Neural cell (in vitro differentiated cells): ENCODE measurements at regions not wholly inside any gene's neighbourhood (a gene's known extent, or its start where the extent isn't known, plus 50 kb on each side); places are given as distances from the start of the nearest gene placed in this dataset.

Source experiments
- H2AFZ ChIP-seq: fragments of 200-600, 300-800 bp; sonication (generic), shearing (Covaris generic); 2 replicates; pipeline ENCODE4 v1.6.0; 2014; ENCODE audit warnings: low read depth, mild to moderate bottlenecking, antibody characterized with exemption, low read length, moderate library complexity
- H3F3A ChIP-seq: fragments of 200-600 bp; shearing (Covaris generic); 2 replicates; pipeline ENCODE4 v1.6.1; 2016; ENCODE audit warnings: mild to moderate bottlenecking, moderate library complexity, mixed read lengths, antibody characterized with exemption, low read length; ENCODE audit not compliant: insufficient read depth, poor library complexity, severe bottlenecking
- H3K27ac ChIP-seq: fragments of 200-600, 300-800 bp; sonication (generic), shearing (Covaris generic); 2 replicates; pipeline ENCODE4 v1.5.1; 2014; ENCODE audit warnings: mild to moderate bottlenecking, low read length, moderate library complexity
- H3K27me3 ChIP-seq: fragments of 300-800, 200-600 bp; sonication (generic), shearing (Covaris generic); 2 replicates; pipeline ENCODE4 v1.6.0; 2014; ENCODE audit warnings: mild to moderate bottlenecking, low read depth, low read length, moderate library complexity; ENCODE audit not compliant: insufficient read depth
- H3K36me3 ChIP-seq: fragments of 300-800, 200-600 bp; sonication (generic), shearing (Covaris generic); 2 replicates; pipeline ENCODE4 v1.5.1; 2014; ENCODE audit warnings: mild to moderate bottlenecking, antibody characterized with exemption, low read length, moderate library complexity; ENCODE audit not compliant: insufficient read depth
- H3K4me2 ChIP-seq: fragments of 300-800, 200-600 bp; sonication (generic), shearing (Covaris generic); 2 replicates; pipeline ENCODE4 v1.6.0; 2014; ENCODE audit warnings: mild to moderate bottlenecking, low read length
- H3K4me3 ChIP-seq: fragments of 300-800, 200-600 bp; sonication (generic), shearing (Covaris generic); 2 replicates; pipeline ENCODE4 v1.5.1; 2014; ENCODE audit warnings: mild to moderate bottlenecking, low read length, moderate library complexity
- H3K79me2 ChIP-seq: fragments of 200-600 bp; shearing (Covaris generic); replicated peaks from 2 replicates; pipeline ENCODE4 v1.6.0; 2014; ENCODE audit warnings: mild to moderate bottlenecking, low read length, moderate library complexity; ENCODE audit not compliant: insufficient read depth
- H3K9ac ChIP-seq: fragments of 300-800, 200-600 bp; sonication (generic), shearing (Covaris generic); 2 replicates; pipeline ENCODE4 v1.6.1; 2016; ENCODE audit warnings: mild to moderate bottlenecking, low read length, mixed read lengths
- H3K9me2 ChIP-seq: fragments of 200-600 bp; shearing (Covaris generic); 2 replicates; pipeline ENCODE4 v1.6.1; 2016; ENCODE audit warnings: mild to moderate bottlenecking, low read length, mixed read lengths; ENCODE audit not compliant: insufficient read depth
- H3K9me3 ChIP-seq: fragments of 200-600, 300-800 bp; sonication (generic), shearing (Covaris generic); 2 replicates; pipeline ENCODE4 v1.6.1; 2016; ENCODE audit warnings: mild to moderate bottlenecking, mixed run types, low read length, moderate library complexity, mixed read lengths
- H4K20me1 ChIP-seq: fragments of 200-600 bp; shearing (Covaris generic); 2 replicates; pipeline ENCODE4 v1.6.1; 2016; ENCODE audit warnings: mild to moderate bottlenecking, mixed run types; ENCODE audit not compliant: insufficient read depth
- EP300 ChIP-seq: fragments of 450-650 bp; conservative IDR thresholded peaks from 2 replicates; pipeline ENCODE4 v1.6.1; 2014; ENCODE audit warnings: antibody characterized with exemption, mild to moderate bottlenecking, moderate library complexity; ENCODE audit not compliant: poor library complexity, severe bottlenecking
- EZH2 ChIP-seq: fragments of 200-600, 300-800 bp; shearing (Covaris generic), sonication (generic); IDR thresholded peaks from 2 replicates; pipeline ENCODE4 v1.6.1; 2014; ENCODE audit warnings: antibody characterized with exemption, low read length, borderline replicate concordance, mild to moderate bottlenecking; ENCODE audit not compliant: insufficient read depth, poor library complexity, severe bottlenecking
- MXI1 ChIP-seq: fragments of 450-650 bp; conservative IDR thresholded peaks from 2 replicates; pipeline ENCODE4 v1.6.1; 2014; ENCODE audit warnings: antibody characterized with exemption, mild to moderate bottlenecking; ENCODE audit not compliant: poor library complexity, severe bottlenecking
- POLR2AphosphoS5 ChIP-seq: IDR thresholded peaks from 2 replicates; pipeline ENCODE4 v1.6.1; 2012
- RAD21 ChIP-seq: fragments of 450-650 bp; conservative IDR thresholded peaks from 2 replicates; pipeline ENCODE4 v1.6.1; 2014; ENCODE audit warnings: antibody characterized with exemption, mild to moderate bottlenecking, moderate library complexity
- SMC3 ChIP-seq: fragments of 450-650 bp; conservative IDR thresholded peaks from 2 replicates; pipeline ENCODE4 v1.6.1; 2014; ENCODE audit warnings: antibody characterized with exemption, mild to moderate bottlenecking, moderate library complexity; ENCODE audit not compliant: poor library complexity
- TAF1 ChIP-seq: IDR thresholded peaks from 2 replicates; pipeline ENCODE4 v1.6.1; 2012; ENCODE audit warnings: low read depth
- TF ChIP-seq, protein P1 (sequence below): IDR thresholded peaks from 2 replicates; pipeline ENCODE4 v1.6.1; 2012; ENCODE audit warnings: borderline replicate concordance
- TF ChIP-seq, protein P2 (sequence below): fragments of 450-650 bp; IDR thresholded peaks from 2 replicates; pipeline ENCODE4 v1.5.1; 2014; ENCODE audit warnings: antibody characterized with exemption, mild to moderate bottlenecking, moderate library complexity; ENCODE audit not compliant: poor library complexity, severe bottlenecking

DNA sequence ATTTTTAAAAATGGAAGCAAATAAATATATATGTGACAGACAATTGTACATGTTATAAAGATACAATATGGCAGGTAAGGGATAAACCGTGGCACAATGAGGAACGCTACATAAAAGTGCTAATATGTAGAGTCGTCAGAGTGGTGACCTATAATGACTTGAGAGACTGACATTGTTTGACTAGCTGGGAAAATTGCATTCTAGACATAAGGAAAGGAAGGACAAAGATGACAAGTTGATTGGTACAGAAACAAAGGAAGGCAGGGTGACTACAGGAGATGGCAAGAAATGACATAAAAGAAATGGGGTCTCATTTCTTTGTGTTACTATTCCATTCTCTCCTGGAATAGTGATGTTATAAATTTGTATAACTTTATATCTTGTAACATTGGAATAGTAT, 420.4 kb downstream of the DSC3 start:
- H3K36me3 ChIP-seq = no peaks in the 10 kb centered on the region
- H2AFZ ChIP-seq = no peak overlapping the region

DNA sequence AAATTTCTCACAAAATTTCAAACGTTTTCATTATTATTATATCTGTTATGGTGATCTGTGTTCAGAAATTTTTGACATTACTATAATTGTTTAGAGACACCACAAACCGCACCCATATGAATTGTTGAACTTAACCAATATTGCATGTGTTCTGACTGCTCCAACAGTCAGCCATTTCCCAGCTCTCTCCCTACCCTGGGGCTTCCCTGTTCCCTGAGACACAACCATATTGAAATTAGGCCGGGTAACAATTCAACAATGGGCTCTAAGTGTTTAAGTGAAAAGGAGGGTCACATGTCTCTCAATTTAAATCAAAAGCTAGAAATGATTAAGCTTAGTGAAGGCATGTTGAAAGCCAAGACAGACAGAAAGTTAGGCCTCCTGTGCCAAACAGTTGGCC, 424.0 kb downstream of the DSC3 start:
- no peak for TF ChIP-seq EZH2
- TF ChIP-seq SMC3 = no peak
- TF ChIP-seq RAD21 = no peak
- no peak for TF ChIP-seq POLR2AphosphoS5
- TF ChIP-seq, protein P1, sequence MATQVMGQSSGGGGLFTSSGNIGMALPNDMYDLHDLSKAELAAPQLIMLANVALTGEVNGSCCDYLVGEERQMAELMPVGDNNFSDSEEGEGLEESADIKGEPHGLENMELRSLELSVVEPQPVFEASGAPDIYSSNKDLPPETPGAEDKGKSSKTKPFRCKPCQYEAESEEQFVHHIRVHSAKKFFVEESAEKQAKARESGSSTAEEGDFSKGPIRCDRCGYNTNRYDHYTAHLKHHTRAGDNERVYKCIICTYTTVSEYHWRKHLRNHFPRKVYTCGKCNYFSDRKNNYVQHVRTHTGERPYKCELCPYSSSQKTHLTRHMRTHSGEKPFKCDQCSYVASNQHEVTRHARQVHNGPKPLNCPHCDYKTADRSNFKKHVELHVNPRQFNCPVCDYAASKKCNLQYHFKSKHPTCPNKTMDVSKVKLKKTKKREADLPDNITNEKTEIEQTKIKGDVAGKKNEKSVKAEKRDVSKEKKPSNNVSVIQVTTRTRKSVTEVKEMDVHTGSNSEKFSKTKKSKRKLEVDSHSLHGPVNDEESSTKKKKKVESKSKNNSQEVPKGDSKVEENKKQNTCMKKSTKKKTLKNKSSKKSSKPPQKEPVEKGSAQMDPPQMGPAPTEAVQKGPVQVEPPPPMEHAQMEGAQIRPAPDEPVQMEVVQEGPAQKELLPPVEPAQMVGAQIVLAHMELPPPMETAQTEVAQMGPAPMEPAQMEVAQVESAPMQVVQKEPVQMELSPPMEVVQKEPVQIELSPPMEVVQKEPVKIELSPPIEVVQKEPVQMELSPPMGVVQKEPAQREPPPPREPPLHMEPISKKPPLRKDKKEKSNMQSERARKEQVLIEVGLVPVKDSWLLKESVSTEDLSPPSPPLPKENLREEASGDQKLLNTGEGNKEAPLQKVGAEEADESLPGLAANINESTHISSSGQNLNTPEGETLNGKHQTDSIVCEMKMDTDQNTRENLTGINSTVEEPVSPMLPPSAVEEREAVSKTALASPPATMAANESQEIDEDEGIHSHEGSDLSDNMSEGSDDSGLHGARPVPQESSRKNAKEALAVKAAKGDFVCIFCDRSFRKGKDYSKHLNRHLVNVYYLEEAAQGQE = no peak
- no peak for TF ChIP-seq MXI1
- TF ChIP-seq TAF1 = no peak
- no peak for TF ChIP-seq EP300
- Histone ChIP-seq H3K9me2 (no peaks in the 10 kb centered on the region), H2AFZ (no peak overlapping the region), H3F3A (peaks cover 4% of the 10 kb centered on the region), H3K36me3 (no peaks in the 10 kb centered on the region), H3K4me2 (no peak overlapping the region), H3K9ac (no peak overlapping the region), H3K79me2 (no peaks in the 10 kb centered on the region), H4K20me1 (no peaks in the 10 kb centered on the region), H3K27me3 (no peaks in the 10 kb centered on the region), H3K4me3 (no peak overlapping the region), H3K9me3 (no peaks in the 10 kb centered on the region), H3K27ac (no peak overlapping the region)

More for the DNA sequence above, 420.4 kb downstream of the DSC3 start:
- TF ChIP-seq, protein P2, sequence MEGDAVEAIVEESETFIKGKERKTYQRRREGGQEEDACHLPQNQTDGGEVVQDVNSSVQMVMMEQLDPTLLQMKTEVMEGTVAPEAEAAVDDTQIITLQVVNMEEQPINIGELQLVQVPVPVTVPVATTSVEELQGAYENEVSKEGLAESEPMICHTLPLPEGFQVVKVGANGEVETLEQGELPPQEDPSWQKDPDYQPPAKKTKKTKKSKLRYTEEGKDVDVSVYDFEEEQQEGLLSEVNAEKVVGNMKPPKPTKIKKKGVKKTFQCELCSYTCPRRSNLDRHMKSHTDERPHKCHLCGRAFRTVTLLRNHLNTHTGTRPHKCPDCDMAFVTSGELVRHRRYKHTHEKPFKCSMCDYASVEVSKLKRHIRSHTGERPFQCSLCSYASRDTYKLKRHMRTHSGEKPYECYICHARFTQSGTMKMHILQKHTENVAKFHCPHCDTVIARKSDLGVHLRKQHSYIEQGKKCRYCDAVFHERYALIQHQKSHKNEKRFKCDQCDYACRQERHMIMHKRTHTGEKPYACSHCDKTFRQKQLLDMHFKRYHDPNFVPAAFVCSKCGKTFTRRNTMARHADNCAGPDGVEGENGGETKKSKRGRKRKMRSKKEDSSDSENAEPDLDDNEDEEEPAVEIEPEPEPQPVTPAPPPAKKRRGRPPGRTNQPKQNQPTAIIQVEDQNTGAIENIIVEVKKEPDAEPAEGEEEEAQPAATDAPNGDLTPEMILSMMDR = no peak
- TF ChIP-seq MXI1 (no peak), SMC3 (no peak), POLR2AphosphoS5 (peak; percentile 81), RAD21 (no peak), TAF1 (no peak), EZH2 (no peak), EP300 (peak; percentile 98)
- TF ChIP-seq, protein P1 = peak; percentile 79
- peak overlapping the region; percentile 79 for H3K27ac ChIP-seq
- H3K9me2 ChIP-seq = no peaks in the 10 kb centered on the region
- H3K27me3 ChIP-seq = no peaks in the 10 kb centered on the region
- H3K4me3 ChIP-seq = no peak overlapping the region
- H3K9ac ChIP-seq = no peak overlapping the region
- H4K20me1 ChIP-seq = no peaks in the 10 kb centered on the region
- no peak overlapping the region for H3K4me2 ChIP-seq
- no peaks in the 10 kb centered on the region for H3K79me2 ChIP-seq
- H3F3A ChIP-seq = peaks cover 4% of the 10 kb centered on the region
- no peaks in the 10 kb centered on the region for H3K9me3 ChIP-seq
